ENCODE measurements at regions not wholly inside any gene's neighbourhood (a gene's known extent, or its start where the extent isn't known, plus 50 kb on each side); places are given as distances from the start of the nearest gene placed in this dataset.
A peak's percentile ranks its signal among the peaks of the same experiment; 100 is the strongest.

- TF ChIP-seq ZBTB40 (IDR thresholded peaks at IDR 0.05; ENCODE audit: borderline replicate concordance) (no peak; the same call in 1 of the 2 replicates), ZSCAN29 (IDR thresholded peaks at IDR 0.05) (no peak), GATAD2B (conservative IDR thresholded peaks at IDR 0.05; ENCODE audit: low read depth) (peak; percentile 88), PKNOX1 (IDR thresholded peaks at IDR 0.05) (no peak), RUNX3 (IDR thresholded peaks at IDR 0.05; ENCODE audit: low read length) (peak; percentile 87; the same call in 1 of the 2 replicates), SREBF1 (IDR thresholded peaks at IDR 0.05; ENCODE audit: low read length) (no peak), NR2C2 (IDR thresholded peaks at IDR 0.05; ENCODE audit: borderline replicate concordance, control insufficient read depth, insufficient read length, low read depth) (no peak), CHD2 (IDR thresholded peaks at IDR 0.05; ENCODE audit: borderline replicate concordance, low read depth, low read length) (peak; percentile 86; the same call in 1 of the 2 replicates), MEF2B (IDR thresholded peaks at IDR 0.05; ENCODE audit: partially characterized antibody, poor library complexity, severe bottlenecking) (peak; percentile 99), WRNIP1 (IDR thresholded peaks at IDR 0.05; ENCODE audit: borderline replicate concordance, low read depth, low read length) (no peak), SIX5 (IDR thresholded peaks at IDR 0.05; ENCODE audit: low read depth, low read length, severe bottlenecking) (no peak), CHD1 (IDR thresholded peaks at IDR 0.05; ENCODE audit: low read depth, low read length) (no peak), POLR2A (IDR thresholded peaks at IDR 0.05; ENCODE audit: low read depth, low read length) (no peak), E2F8 (IDR thresholded peaks at IDR 0.05; ENCODE audit: low read depth, partially characterized antibody) (no peak), CEBPZ (IDR thresholded peaks at IDR 0.05; ENCODE audit: low read depth, low read length) (no peak), CTCF (IDR thresholded peaks at IDR 0.05 in 2 of 3, conservative IDR thresholded peaks at IDR 0.05 in 1 of 3; ENCODE audit: control insufficient read depth in 2 of 3, extremely low read depth in 1 of 3, insufficient read depth in 1 of 3, low read depth in 3 of 3, low read length in 3 of 3) (no peak)
These were observed 130.4 kb upstream of the POC5 start (continued) for GRCh38 chr5:75847561-75848021.
